22Rv1 (cell line): ENCODE measurements at regions not wholly inside any gene's neighbourhood (a gene's known extent, or its start where the extent isn't known, plus 50 kb on each side); places are given as distances from the start of the nearest gene placed in this dataset.

Experiments used
- H3K27ac ChIP-seq: fragments of 450-650 bp; 2 replicates; pipeline ENCODE4 v1.5.1; 2017
- CTCF ChIP-seq: fragments of 450-650 bp; IDR thresholded peaks from 2 replicates; pipeline ENCODE4 v1.5.1; 2017; ENCODE audit warnings: mild to moderate bottlenecking
- ZFX ChIP-seq: fragments of 450-650 bp; IDR thresholded peaks from 2 replicates; pipeline ENCODE4 v1.6.1; 2017; ENCODE audit warnings: antibody characterized with exemption, borderline replicate concordance

- TF ChIP-seq CTCF (no peak), ZFX (no peak)
- no peak overlapping the region for H3K27ac ChIP-seq
These were observed 106.4 kb downstream of the IFI44 start for GRCh38 chr1:78755986-78756385.

- no peak overlapping the region for H3K27ac ChIP-seq
- TF ChIP-seq ZFX (no peak), CTCF (no peak)
These were observed 108.9 kb downstream of the IFI44 start for GRCh38 chr1:78758506-78758905.

GRCh38 chr1:78759881-78760280 is 110.2 kb downstream of the IFI44 start:
- TF ChIP-seq CTCF (no peak), ZFX (no peak)
- H3K27ac ChIP-seq = no peak overlapping the region

- TF ChIP-seq ZFX (no peak), CTCF (no peak)
- H3K27ac ChIP-seq = no peak overlapping the region
These were observed 111.2 kb downstream of the IFI44 start for GRCh38 chr1:78760858-78761257.

GRCh38 chr1:78762113-78762512 is 112.5 kb downstream of the IFI44 start:
- TF ChIP-seq CTCF (no peak), ZFX (no peak)
- no peak overlapping the region for H3K27ac ChIP-seq

GRCh38 chr1:78765489-78765888 is 115.9 kb downstream of the IFI44 start:
- TF ChIP-seq CTCF (no peak), ZFX (no peak)
- H3K27ac ChIP-seq = no peak overlapping the region

GRCh38 chr1:78779831-78780230 is 130.2 kb downstream of the IFI44 start:
- TF ChIP-seq ZFX (no peak), CTCF (no peak)
- H3K27ac ChIP-seq = no peak overlapping the region

- H3K27ac ChIP-seq = no peak overlapping the region
- no peak for TF ChIP-seq ZFX
- TF ChIP-seq CTCF = no peak
These were observed 137.9 kb downstream of the IFI44 start for GRCh38 chr1:78787544-78787943.
